GM18505 (cell line): ENCODE measurements at regions not wholly inside any gene's neighbourhood (a gene's known extent, or its start where the extent isn't known, plus 50 kb on each side); places are given as distances from the start of the nearest gene placed in this dataset.

Experiments
- ATAC-seq: cut with Tn5 transposase; IDR thresholded peaks from one replicate; pipeline ENCODE4 v1.9.1; 2021; ENCODE audit not compliant: unreplicated experiment
- POLR2A ChIP-seq: IDR thresholded peaks from 4 replicates; pipeline ENCODE4 v1.6.1; 2011; ENCODE audit warnings: borderline replicate concordance; ENCODE audit not compliant: insufficient read depth, insufficient read length; ENCODE audit errors: extremely low read depth

GRCh38 chr6:16849988-16850680 is 88.9 kb upstream of the ATXN1 start:
- TF ChIP-seq POLR2A: no peak
- no peak for ATAC-seq

GRCh38 chr6:16849280-16849987 is 88.2 kb upstream of the ATXN1 start:
- no peak for ATAC-seq
- no peak for TF ChIP-seq POLR2A

DNA sequence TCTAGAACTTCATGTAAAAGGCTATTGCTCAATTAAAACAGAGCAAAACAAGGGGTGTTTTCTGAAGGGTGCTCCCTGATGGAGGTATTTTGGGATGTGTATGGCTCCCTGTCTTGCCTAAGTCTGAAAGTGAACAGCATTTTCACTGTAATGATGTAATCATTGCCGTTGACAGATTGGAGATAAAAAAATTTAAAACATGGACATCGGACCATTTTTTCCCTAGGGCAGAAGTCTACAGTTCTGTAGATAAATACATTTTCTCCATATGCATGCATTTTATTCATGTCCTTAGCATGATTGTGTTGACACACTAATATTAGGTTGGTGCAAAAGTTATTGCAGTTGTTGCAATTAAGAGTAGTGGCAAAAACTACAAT is 85.1 kb upstream of the ATXN1 start:
- ATAC-seq: no peak
- no peak for TF ChIP-seq POLR2A

- TF ChIP-seq POLR2A: no peak
- ATAC-seq: no peak
Measured at GRCh38 chr6:16844183-16844582, 82.9 kb upstream of the ATXN1 start.

GRCh38 chr6:16842676-16843075 is 81.4 kb upstream of the ATXN1 start:
- no peak for TF ChIP-seq POLR2A
- no peak for ATAC-seq

- TF ChIP-seq POLR2A: no peak
- no peak for ATAC-seq
Measured at GRCh38 chr6:16841241-16841640, 80.0 kb upstream of the ATXN1 start.

- no peak for TF ChIP-seq POLR2A
- peak; percentile 57 for ATAC-seq
Measured at GRCh38 chr6:16840725-16841124, 79.5 kb upstream of the ATXN1 start.

- no peak for ATAC-seq
- TF ChIP-seq POLR2A: no peak
Measured at GRCh38 chr6:16840291-16840690, 79.0 kb upstream of the ATXN1 start.

GRCh38 chr6:16839631-16840179 is 78.4 kb upstream of the ATXN1 start:
- no peak for TF ChIP-seq POLR2A
- no peak for ATAC-seq

DNA sequence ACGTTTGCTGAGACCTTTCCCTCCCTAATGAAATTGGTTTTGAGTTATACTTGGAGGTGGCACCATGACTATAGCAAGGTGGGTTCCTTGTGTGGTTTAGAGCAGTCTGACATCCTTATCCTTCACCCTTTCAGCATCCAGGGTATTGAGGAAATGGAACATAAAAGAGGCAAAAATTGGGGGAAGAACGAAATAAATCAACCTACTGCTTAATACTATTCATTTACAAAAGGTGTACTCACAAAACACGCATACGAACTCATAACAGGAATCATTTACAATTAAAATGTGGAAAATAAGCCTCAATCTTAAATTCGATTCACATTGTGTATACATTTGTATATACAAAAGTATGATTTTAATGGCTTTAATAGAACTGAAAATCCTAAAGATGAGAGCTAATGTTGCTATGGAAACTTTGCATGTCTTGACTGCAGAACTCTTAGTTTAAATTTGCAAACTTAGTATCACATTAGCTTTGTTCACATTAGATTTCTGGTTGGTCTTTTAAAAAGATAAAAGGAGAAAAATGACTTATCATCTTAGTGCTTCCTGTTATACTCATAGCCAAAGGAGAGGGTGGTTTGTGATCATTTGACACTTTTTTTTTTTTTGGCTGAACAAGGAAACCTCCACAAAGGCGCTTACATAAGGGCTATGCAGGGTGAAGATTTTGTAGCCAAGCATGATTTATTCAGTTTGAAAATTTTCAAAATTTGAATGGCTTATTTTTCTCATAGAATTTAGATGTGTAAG is 76.1 kb upstream of the ATXN1 start:
- no peak for TF ChIP-seq POLR2A
- ATAC-seq: no peak

- no peak for TF ChIP-seq POLR2A
- peak; percentile 72 for ATAC-seq
Measured at GRCh38 chr6:16836144-16836981, 75.1 kb upstream of the ATXN1 start.

- no peak for ATAC-seq
- no peak for TF ChIP-seq POLR2A
Measured at GRCh38 chr6:16834242-16834641, 73.0 kb upstream of the ATXN1 start.

DNA sequence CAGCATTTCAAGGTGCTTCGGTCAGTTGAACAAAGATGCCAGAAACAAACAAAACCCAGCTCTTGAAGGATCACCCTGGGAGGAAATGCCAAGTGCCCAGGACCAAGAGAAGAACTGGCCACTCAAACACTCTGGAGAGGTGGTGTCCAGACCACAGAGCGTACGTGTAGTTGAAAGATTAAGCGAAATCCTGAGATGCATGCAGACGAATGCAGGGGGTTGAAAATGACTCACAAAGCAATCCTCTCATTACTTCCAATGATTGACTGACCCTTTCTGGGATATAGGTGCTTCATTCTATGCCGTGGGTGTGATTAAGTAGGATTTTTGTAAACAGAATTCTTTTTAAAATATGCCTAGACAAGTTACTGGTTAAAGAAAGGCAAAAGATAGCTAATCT is 71.5 kb upstream of the ATXN1 start:
- ATAC-seq: no peak
- no peak for TF ChIP-seq POLR2A
